ENCODE measurements at regions not wholly inside any gene's neighbourhood (a gene's known extent, or its start where the extent isn't known, plus 50 kb on each side); places are given as distances from the start of the nearest gene placed in this dataset.

DNA sequence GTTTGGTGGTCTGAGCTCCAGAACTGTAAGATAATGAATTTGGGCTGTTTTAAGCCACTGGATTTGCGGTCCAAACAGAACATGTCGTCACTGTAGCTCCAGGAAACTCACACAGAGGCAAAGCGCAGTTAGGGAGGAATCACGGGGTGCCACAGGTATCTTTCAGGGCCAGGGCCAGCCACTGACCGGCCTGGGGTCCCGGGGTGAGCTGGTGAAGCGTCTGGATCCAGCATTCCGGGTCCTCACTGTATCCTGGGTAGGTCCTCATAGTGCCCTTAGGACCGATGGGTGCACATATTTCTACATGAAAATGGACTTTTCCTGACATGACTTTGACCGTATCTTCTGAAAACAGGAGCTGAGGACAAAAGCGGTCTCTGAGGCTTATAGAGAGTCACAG is 196.0 kb upstream of the HDAC4 start:
- TF ChIP-seq EZH2 (IDR thresholded peaks at IDR 0.05; ENCODE audit: low read length), result no peak
- TF ChIP-seq, protein P1, sequence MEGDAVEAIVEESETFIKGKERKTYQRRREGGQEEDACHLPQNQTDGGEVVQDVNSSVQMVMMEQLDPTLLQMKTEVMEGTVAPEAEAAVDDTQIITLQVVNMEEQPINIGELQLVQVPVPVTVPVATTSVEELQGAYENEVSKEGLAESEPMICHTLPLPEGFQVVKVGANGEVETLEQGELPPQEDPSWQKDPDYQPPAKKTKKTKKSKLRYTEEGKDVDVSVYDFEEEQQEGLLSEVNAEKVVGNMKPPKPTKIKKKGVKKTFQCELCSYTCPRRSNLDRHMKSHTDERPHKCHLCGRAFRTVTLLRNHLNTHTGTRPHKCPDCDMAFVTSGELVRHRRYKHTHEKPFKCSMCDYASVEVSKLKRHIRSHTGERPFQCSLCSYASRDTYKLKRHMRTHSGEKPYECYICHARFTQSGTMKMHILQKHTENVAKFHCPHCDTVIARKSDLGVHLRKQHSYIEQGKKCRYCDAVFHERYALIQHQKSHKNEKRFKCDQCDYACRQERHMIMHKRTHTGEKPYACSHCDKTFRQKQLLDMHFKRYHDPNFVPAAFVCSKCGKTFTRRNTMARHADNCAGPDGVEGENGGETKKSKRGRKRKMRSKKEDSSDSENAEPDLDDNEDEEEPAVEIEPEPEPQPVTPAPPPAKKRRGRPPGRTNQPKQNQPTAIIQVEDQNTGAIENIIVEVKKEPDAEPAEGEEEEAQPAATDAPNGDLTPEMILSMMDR (optimal IDR thresholded peaks at IDR 0.05 in 1 of 3, IDR thresholded peaks at IDR 0.05 in 1 of 3, conservative IDR thresholded peaks at IDR 0.05 in 1 of 3; ENCODE audit: extremely low read depth in 1 of 3, insufficient read depth in 2 of 3, low read length in 3 of 3), result no peak

Data from keratinocyte (primary cell).